ENCODE measurements at regions not wholly inside any gene's neighbourhood (a gene's known extent, or its start where the extent isn't known, plus 50 kb on each side); places are given as distances from the start of the nearest gene placed in this dataset.

DNA sequence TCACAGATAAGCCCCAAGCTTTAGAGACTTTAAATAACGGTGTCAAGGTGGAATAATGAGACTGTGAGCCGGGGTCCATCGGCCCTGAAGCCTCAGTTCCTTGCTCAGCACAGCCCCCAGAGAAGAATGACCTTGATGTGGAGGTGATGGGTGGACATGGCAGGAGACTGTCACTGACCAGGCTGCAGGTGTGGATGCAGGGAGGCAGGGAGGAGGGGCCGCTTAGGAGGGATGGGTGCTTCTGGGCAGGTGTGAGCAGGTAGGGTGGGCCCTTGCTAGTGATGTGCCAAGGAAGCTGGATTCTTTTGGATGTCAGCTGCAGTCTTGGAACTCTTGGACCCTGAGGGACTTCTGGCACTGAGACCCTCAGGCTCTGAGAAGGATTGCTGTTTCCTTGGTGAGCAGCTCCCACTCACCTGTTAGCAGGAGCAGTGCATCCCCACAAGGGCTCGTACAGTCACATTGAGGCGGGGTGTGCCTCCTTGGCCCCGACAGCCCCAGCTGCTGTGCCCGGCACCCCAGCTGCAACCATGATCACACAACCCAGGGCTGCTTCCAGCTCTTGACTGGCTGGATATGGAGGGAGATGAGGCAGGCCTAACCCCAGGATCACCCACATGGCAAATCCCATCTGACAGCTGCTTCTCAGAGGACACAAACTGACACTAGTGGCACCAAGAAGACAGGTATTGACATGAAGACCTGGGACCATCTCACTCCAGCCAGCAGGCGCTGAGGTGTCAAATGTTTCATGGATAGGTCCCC, 209.8 kb upstream of the HDAC4 start:
- Histone ChIP-seq H3K27ac (ENCODE audit: extremely low read depth, low read depth, low read length) (no peak overlapping the region), H2AFZ (ENCODE audit: low read depth, low read length) (no peak overlapping the region), H3K79me2 (ENCODE audit: control insufficient read depth, insufficient read depth, low read length) (no peaks in the 10 kb centered on the region), H3K9me1 (ENCODE audit: control insufficient read depth, insufficient read depth, low read length) (no peaks in the 10 kb centered on the region), H4K20me1 (replicated peaks; ENCODE audit: control insufficient read depth, insufficient read depth, low read length) (no peaks in the 10 kb centered on the region), H3K36me3 (ENCODE audit: control insufficient read depth, insufficient read depth, low read length) (no peaks in the 10 kb centered on the region), H3K4me1 (replicated peaks in 1 of 2; ENCODE audit: control insufficient read depth in 2 of 2, insufficient read depth in 2 of 2, low read length in 2 of 2) (no peaks in the 10 kb centered on the region), H3K27me3 (ENCODE audit: control insufficient read depth in 2 of 2, insufficient read depth in 2 of 2, low read length in 2 of 2) (peaks cover 0 to 47% of the 10 kb centered on the region in 2 experiments; a peak in 2 of 5 replicates), H3K9ac (ENCODE audit: insufficient read depth in 1 of 2, low read depth in 2 of 2, low read length in 2 of 2) (no peak overlapping the region), H3K9me3 (replicated peaks; ENCODE audit: control insufficient read depth, insufficient read depth, low read depth, low read length) (no peaks in the 10 kb centered on the region), H3K4me3 (no peak overlapping the region), H3K4me2 (ENCODE audit: insufficient read depth, low read length) (no peak overlapping the region)
- POLR2A ChIA-PET = no interaction called here
- no peak for DNase-seq (ENCODE audit: extremely low read depth in 1 of 4, low spot score in 3 of 4)
- no TSS peak for BruUV-seq (replicated peaks)
- no peak for ATAC-seq
- CTCF ChIA-PET (ENCODE audit: low intra/inter-chr PET ratio) = no interaction called here
- FAIRE-seq = no peak
- TF ChIP-seq FOXJ2 (tag; IDR thresholded peaks at IDR 0.05) = no peak
- TF ChIP-seq ETS2 (tag; IDR thresholded peaks at IDR 0.05; ENCODE audit: borderline replicate concordance, poor library complexity, severe bottlenecking) = no peak
- TF ChIP-seq MTA3 (IDR thresholded peaks at IDR 0.05; ENCODE audit: borderline replicate concordance) = no peak
- TF ChIP-seq ZNF3 (CRISPR knock-in tag; IDR thresholded peaks at IDR 0.05) = no peak
- TF ChIP-seq, protein P1, sequence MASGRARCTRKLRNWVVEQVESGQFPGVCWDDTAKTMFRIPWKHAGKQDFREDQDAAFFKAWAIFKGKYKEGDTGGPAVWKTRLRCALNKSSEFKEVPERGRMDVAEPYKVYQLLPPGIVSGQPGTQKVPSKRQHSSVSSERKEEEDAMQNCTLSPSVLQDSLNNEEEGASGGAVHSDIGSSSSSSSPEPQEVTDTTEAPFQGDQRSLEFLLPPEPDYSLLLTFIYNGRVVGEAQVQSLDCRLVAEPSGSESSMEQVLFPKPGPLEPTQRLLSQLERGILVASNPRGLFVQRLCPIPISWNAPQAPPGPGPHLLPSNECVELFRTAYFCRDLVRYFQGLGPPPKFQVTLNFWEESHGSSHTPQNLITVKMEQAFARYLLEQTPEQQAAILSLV (tag; IDR thresholded peaks at IDR 0.05) = no peak
- no peak for TF ChIP-seq SAFB (IDR thresholded peaks at IDR 0.05; ENCODE audit: borderline replicate concordance, low read depth, low read length)
- TF ChIP-seq, protein P2, sequence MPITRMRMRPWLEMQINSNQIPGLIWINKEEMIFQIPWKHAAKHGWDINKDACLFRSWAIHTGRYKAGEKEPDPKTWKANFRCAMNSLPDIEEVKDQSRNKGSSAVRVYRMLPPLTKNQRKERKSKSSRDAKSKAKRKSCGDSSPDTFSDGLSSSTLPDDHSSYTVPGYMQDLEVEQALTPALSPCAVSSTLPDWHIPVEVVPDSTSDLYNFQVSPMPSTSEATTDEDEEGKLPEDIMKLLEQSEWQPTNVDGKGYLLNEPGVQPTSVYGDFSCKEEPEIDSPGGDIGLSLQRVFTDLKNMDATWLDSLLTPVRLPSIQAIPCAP (CRISPR knock-in tag; IDR thresholded peaks at IDR 0.05; ENCODE audit: borderline replicate concordance) = no peak
- TF ChIP-seq, protein P3, sequence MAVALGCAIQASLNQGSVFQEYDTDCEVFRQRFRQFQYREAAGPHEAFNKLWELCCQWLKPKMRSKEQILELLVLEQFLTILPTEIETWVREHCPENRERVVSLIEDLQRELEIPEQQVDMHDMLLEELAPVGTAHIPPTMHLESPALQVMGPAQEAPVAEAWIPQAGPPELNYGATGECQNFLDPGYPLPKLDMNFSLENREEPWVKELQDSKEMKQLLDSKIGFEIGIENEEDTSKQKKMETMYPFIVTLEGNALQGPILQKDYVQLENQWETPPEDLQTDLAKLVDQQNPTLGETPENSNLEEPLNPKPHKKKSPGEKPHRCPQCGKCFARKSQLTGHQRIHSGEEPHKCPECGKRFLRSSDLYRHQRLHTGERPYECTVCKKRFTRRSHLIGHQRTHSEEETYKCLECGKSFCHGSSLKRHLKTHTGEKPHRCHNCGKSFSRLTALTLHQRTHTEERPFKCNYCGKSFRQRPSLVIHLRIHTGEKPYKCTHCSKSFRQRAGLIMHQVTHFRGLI (CRISPR knock-in tag; IDR thresholded peaks at IDR 0.05) = no peak
- no peak for TF ChIP-seq ZNF124 (CRISPR knock-in tag; IDR thresholded peaks at IDR 0.05)
- TF ChIP-seq PML (IDR thresholded peaks at IDR 0.05; ENCODE audit: low read length) = no peak
- TF ChIP-seq, protein P4, sequence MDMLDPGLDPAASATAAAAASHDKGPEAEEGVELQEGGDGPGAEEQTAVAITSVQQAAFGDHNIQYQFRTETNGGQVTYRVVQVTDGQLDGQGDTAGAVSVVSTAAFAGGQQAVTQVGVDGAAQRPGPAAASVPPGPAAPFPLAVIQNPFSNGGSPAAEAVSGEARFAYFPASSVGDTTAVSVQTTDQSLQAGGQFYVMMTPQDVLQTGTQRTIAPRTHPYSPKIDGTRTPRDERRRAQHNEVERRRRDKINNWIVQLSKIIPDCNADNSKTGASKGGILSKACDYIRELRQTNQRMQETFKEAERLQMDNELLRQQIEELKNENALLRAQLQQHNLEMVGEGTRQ (CRISPR knock-in tag; IDR thresholded peaks at IDR 0.05) = no peak
- TF ChIP-seq, protein P5, sequence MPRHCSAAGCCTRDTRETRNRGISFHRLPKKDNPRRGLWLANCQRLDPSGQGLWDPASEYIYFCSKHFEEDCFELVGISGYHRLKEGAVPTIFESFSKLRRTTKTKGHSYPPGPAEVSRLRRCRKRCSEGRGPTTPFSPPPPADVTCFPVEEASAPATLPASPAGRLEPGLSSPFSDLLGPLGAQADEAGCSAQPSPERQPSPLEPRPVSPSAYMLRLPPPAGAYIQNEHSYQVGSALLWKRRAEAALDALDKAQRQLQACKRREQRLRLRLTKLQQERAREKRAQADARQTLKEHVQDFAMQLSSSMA (CRISPR knock-in tag; IDR thresholded peaks at IDR 0.05) = no peak
- intact Hi-C loops (cut with micrococcal nuclease) = no loop called here
- in situ Hi-C loops (cut with MboI) = no loop called here
- WGBS (ENCODE audit: insufficient coverage, low coverage, missing lambda C conversion rate) = 0% methylated on average over 7 of the region's 9 CpGs
